Mucosa of gallbladder (tissue), 1 donor: ENCODE measurements at regions not wholly inside any gene's neighbourhood (a gene's known extent, or its start where the extent isn't known, plus 50 kb on each side); places are given as distances from the start of the nearest gene placed in this dataset.
"Not testable (repeated sequence)": the region's sequence is repeated elsewhere in the genome, so short reads cannot be mapped to it uniquely, and the experiment has no call there.

Experiments used
- DNase-seq: peaks from one replicate; pipeline ENCODE4 v3.0.0-alpha.2; 2020; ENCODE audit warnings: low spot score
- donor health status: DM: no; HTN: no; CAD: no.

GRCh38 chr17:14733376-14733775 is 432.5 kb downstream of the HS3ST3B1 start:
- DNase-seq: no peak

GRCh38 chr17:14732211-14732610 is 431.3 kb downstream of the HS3ST3B1 start:
- no peak for DNase-seq

GRCh38 chr17:14731591-14731990 is 430.7 kb downstream of the HS3ST3B1 start:
- DNase-seq: no peak

GRCh38 chr17:14730821-14731220 is 429.9 kb downstream of the HS3ST3B1 start:
- DNase-seq: no peak

- DNase-seq: no peak
These were observed 424.8 kb downstream of the HS3ST3B1 start for GRCh38 chr17:14725729-14726128.

- DNase-seq: no peak
These were observed 423.9 kb downstream of the HS3ST3B1 start for GRCh38 chr17:14724770-14725169.

GRCh38 chr17:14723349-14723748 is 422.5 kb downstream of the HS3ST3B1 start:
- DNase-seq: not testable (repeated sequence)

GRCh38 chr17:14719942-14720341 is 419.1 kb downstream of the HS3ST3B1 start:
- no peak for DNase-seq

GRCh38 chr17:14717859-14718258 is 417.0 kb downstream of the HS3ST3B1 start:
- no peak for DNase-seq

GRCh38 chr17:14715561-14715960 is 414.7 kb downstream of the HS3ST3B1 start:
- no peak for DNase-seq

- no peak for DNase-seq
These were observed 411.7 kb downstream of the HS3ST3B1 start for GRCh38 chr17:14712611-14713021.

- DNase-seq: no peak
These were observed 403.2 kb downstream of the HS3ST3B1 start for GRCh38 chr17:14704121-14704520.

- no peak for DNase-seq
These were observed 401.0 kb downstream of the HS3ST3B1 start for GRCh38 chr17:14701886-14702285.

GRCh38 chr17:14699574-14700185 is 398.8 kb downstream of the HS3ST3B1 start:
- DNase-seq: no peak

GRCh38 chr17:14693382-14693781 is 392.5 kb downstream of the HS3ST3B1 start:
- DNase-seq: no peak

GRCh38 chr17:14690704-14691103 is 389.8 kb downstream of the HS3ST3B1 start:
- no peak for DNase-seq

GRCh38 chr17:14688134-14688533 is 387.3 kb downstream of the HS3ST3B1 start:
- DNase-seq: no peak

GRCh38 chr17:14672830-14673229 is 371.9 kb downstream of the HS3ST3B1 start:
- peak; percentile 56 for DNase-seq

- peak; percentile 33 for DNase-seq
These were observed 370.0 kb downstream of the HS3ST3B1 start for GRCh38 chr17:14670861-14671260.

GRCh38 chr17:14664511-14664910 is 363.6 kb downstream of the HS3ST3B1 start:
- no peak for DNase-seq

GRCh38 chr17:14641117-14641516 is 340.2 kb downstream of the HS3ST3B1 start:
- no peak for DNase-seq

GRCh38 chr17:14637260-14637659 is 336.4 kb downstream of the HS3ST3B1 start:
- no peak for DNase-seq

GRCh38 chr17:14630621-14631020 is 329.7 kb downstream of the HS3ST3B1 start:
- DNase-seq: no peak

- DNase-seq: no peak
These were observed 329.2 kb downstream of the HS3ST3B1 start for GRCh38 chr17:14630046-14630445.
